ENCODE measurements at regions not wholly inside any gene's neighbourhood (a gene's known extent, or its start where the extent isn't known, plus 50 kb on each side); places are given as distances from the start of the nearest gene placed in this dataset.

- DNase-seq, result no peak
These were observed 152.2 kb downstream of the SPATA19 start for GRCh38 chr11:133693110-133693509.

GRCh38 chr11:133692126-133692934 lies 153.0 kb downstream of the SPATA19 start:
- no peak for DNase-seq

GRCh38 chr11:133687781-133688180 lies 155.5 kb upstream of the OPCML start:
- no peak for DNase-seq

- DNase-seq, result peak; percentile 15
These were observed 149.6 kb upstream of the OPCML start for GRCh38 chr11:133681901-133682300.

- DNase-seq, result no peak
These were observed 147.6 kb upstream of the OPCML start for GRCh38 chr11:133679896-133680295.

GRCh38 chr11:133678191-133678590 lies 145.9 kb upstream of the OPCML start:
- no peak for DNase-seq

GRCh38 chr11:133677387-133677786 lies 145.1 kb upstream of the OPCML start:
- no peak for DNase-seq

GRCh38 chr11:133676265-133676664 lies 144.0 kb upstream of the OPCML start:
- no peak for DNase-seq

- DNase-seq, result no peak
These were observed 137.2 kb upstream of the OPCML start for GRCh38 chr11:133669371-133670053.

- no peak for DNase-seq
These were observed 131.1 kb upstream of the OPCML start for GRCh38 chr11:133663135-133663985.

- DNase-seq, result no peak
These were observed 129.5 kb upstream of the OPCML start for GRCh38 chr11:133661846-133662245.

GRCh38 chr11:133660202-133660568 lies 127.9 kb upstream of the OPCML start:
- no peak for DNase-seq

GRCh38 chr11:133659538-133660201 lies 127.4 kb upstream of the OPCML start:
- no peak for DNase-seq

- DNase-seq, result no peak
These were observed 124.8 kb upstream of the OPCML start for GRCh38 chr11:133657054-133657453.

GRCh38 chr11:133656082-133656635 lies 123.9 kb upstream of the OPCML start:
- DNase-seq, result no peak

- DNase-seq, result no peak
These were observed 122.4 kb upstream of the OPCML start for GRCh38 chr11:133654630-133655212.

GRCh38 chr11:133653336-133653735 lies 121.0 kb upstream of the OPCML start:
- DNase-seq, result no peak

GRCh38 chr11:133650082-133650481 lies 117.8 kb upstream of the OPCML start:
- DNase-seq, result no peak

GRCh38 chr11:133649040-133649439 lies 116.7 kb upstream of the OPCML start:
- DNase-seq, result no peak

- DNase-seq, result no peak
These were observed 107.1 kb upstream of the OPCML start for GRCh38 chr11:133639408-133639807.

GRCh38 chr11:133638921-133639320 lies 106.6 kb upstream of the OPCML start:
- no peak for DNase-seq

GRCh38 chr11:133636711-133637355 lies 104.5 kb upstream of the OPCML start:
- no peak for DNase-seq
